ENCODE measurements at regions not wholly inside any gene's neighbourhood (a gene's known extent, or its start where the extent isn't known, plus 50 kb on each side); places are given as distances from the start of the nearest gene placed in this dataset.

DNA sequence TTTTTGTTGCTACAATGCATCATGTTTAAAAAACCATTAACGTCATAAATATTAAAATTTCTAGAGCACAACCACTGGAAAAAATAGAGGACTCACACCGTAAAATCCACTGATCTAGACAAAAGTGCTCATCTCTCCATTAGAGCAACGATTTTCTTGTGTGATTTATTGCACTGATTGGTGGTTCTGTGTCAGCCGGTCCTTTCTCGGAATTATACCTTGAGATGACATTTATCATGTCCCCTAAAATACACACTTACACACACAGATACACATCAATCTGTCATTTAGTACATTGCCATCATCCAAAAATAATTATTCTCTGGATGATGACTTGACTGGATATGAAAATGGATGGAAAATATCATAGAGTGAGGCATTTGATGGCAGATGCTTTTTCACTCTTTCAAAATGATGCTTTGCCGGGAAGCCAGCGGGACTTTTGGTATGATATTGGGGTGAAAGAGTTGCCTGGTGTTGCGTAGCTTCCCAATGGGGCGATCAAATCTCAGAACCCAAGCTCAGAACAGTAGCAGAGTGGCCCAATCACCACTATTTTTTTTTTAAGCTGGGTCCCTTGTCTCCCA lies 226.6 kb downstream of the GAS1 start:
- TF ChIP-seq, protein P1, sequence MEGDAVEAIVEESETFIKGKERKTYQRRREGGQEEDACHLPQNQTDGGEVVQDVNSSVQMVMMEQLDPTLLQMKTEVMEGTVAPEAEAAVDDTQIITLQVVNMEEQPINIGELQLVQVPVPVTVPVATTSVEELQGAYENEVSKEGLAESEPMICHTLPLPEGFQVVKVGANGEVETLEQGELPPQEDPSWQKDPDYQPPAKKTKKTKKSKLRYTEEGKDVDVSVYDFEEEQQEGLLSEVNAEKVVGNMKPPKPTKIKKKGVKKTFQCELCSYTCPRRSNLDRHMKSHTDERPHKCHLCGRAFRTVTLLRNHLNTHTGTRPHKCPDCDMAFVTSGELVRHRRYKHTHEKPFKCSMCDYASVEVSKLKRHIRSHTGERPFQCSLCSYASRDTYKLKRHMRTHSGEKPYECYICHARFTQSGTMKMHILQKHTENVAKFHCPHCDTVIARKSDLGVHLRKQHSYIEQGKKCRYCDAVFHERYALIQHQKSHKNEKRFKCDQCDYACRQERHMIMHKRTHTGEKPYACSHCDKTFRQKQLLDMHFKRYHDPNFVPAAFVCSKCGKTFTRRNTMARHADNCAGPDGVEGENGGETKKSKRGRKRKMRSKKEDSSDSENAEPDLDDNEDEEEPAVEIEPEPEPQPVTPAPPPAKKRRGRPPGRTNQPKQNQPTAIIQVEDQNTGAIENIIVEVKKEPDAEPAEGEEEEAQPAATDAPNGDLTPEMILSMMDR (IDR thresholded peaks at IDR 0.05; ENCODE audit: extremely low read depth, missing control alignments), result no peak
- no peak for DNase-seq (ENCODE audit: low spot score)

GRCh38 chr9:86718388-86719049 lies 228.8 kb downstream of the GAS1 start:
- TF ChIP-seq, protein P1 (IDR thresholded peaks at IDR 0.05; ENCODE audit: extremely low read depth, missing control alignments), result no peak
- no peak for DNase-seq (ENCODE audit: low spot score)

GRCh38 chr9:86716326-86716922 lies 230.9 kb downstream of the GAS1 start:
- TF ChIP-seq, protein P1 (IDR thresholded peaks at IDR 0.05; ENCODE audit: extremely low read depth, missing control alignments), result no peak
- no peak for DNase-seq (ENCODE audit: low spot score)

- DNase-seq (ENCODE audit: low spot score), result no peak
- TF ChIP-seq, protein P1 (IDR thresholded peaks at IDR 0.05; ENCODE audit: extremely low read depth, missing control alignments), result no peak
These were observed 232.3 kb downstream of the GAS1 start for GRCh38 chr9:86714999-86715398.

DNA sequence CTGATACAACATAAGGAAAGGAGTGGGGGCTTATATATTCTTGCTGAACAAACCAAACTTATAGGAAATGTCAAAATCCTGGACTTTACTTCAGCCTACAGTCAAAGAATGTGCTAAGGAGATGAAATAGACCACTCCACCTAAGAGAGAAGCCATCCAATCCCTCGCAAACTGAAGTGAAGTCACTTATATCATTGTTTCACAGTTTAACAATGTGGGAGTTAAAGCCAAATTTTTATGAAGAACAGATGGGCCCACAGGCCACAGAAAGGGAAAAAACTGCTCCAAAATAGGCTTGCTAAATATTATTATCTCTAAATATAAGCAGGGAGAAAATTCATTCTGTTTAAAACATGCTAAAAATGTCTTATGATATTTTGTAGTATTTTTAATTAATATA lies 233.3 kb downstream of the GAS1 start:
- TF ChIP-seq, protein P1 (IDR thresholded peaks at IDR 0.05; ENCODE audit: extremely low read depth, missing control alignments), result no peak
- no peak for DNase-seq (ENCODE audit: low spot score)

GRCh38 chr9:86713470-86713869 lies 233.8 kb downstream of the GAS1 start:
- DNase-seq (ENCODE audit: low spot score), result no peak
- TF ChIP-seq, protein P1 (IDR thresholded peaks at IDR 0.05; ENCODE audit: extremely low read depth, missing control alignments), result no peak

All from GM20000 (cell line).